Fibroblast of lung (primary cell): ENCODE measurements at regions not wholly inside any gene's neighbourhood (a gene's known extent, or its start where the extent isn't known, plus 50 kb on each side); places are given as distances from the start of the nearest gene placed in this dataset.

Experiments used
- CTCF ChIP-seq, 2 donors: IDR thresholded peaks in 1 of 2; conservative IDR thresholded peaks in 1 of 2; 1 replicate in 1 of 2; 2 replicates in 1 of 2; pipeline ENCODE4 v1.5.1; 2011 to 2012; ENCODE audit warnings: low read length in 2 of 2, control low read depth in 1 of 2, inconsistent platforms in 1 of 2, low read depth in 1 of 2, mild to moderate bottlenecking in 1 of 2
- EZH2 ChIP-seq: IDR thresholded peaks from 2 replicates; pipeline ENCODE4 v1.5.1; 2012; ENCODE audit warnings: low read length, control low read depth, mild to moderate bottlenecking; ENCODE audit errors: missing control alignments

- TF ChIP-seq CTCF (conservative IDR thresholded peaks at IDR 0.05 in 1 of 2, IDR thresholded peaks at IDR 0.05 in 1 of 2; ENCODE audit: low read depth in 1 of 2, low read length in 2 of 2) (no peak), EZH2 (no peak)
These were observed 104.4 kb downstream of the RHOU start for GRCh38 chr1:228839656-228840055.
